GM19397 (cell line): ENCODE measurements at regions not wholly inside any gene's neighbourhood (a gene's known extent, or its start where the extent isn't known, plus 50 kb on each side); places are given as distances from the start of the nearest gene placed in this dataset.
"Not testable (repeated sequence)": the region's sequence is repeated elsewhere in the genome, so short reads cannot be mapped to it uniquely, and the experiment has no call there.

Experiments
- ATAC-seq: cut with Tn5 transposase; IDR thresholded peaks from one replicate; pipeline ENCODE4 v1.9.1; 2021; ENCODE audit warnings: mild to moderate bottlenecking, moderate library complexity; ENCODE audit not compliant: unreplicated experiment

GRCh38 chr18:42305869-42306593, 351.0 kb downstream of the PIK3C3 start:
- no peak for ATAC-seq

GRCh38 chr18:42306594-42306980, 351.6 kb downstream of the PIK3C3 start:
- no peak for ATAC-seq

GRCh38 chr18:42310956-42311355, 355.9 kb downstream of the PIK3C3 start:
- no peak for ATAC-seq

DNA sequence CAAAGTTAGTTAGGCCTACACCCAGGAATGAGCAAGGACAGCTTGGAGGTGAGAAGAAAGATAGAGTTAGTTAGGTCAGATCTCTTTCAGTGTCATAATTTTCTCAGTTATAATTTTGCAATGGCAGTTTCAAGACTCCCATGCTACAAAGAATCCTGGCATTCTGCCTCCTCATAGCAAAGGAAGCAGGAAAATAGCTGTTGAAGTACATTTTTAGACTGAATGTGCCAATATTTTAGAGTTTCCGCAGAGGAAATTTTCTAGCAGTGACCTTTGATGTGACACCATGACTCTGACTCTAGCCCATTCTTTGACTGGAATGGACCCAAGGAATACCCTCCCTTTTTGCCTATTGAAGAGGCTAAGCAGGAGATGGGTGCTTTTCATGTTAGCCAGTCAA, 371.7 kb downstream of the PIK3C3 start:
- no peak for ATAC-seq

DNA sequence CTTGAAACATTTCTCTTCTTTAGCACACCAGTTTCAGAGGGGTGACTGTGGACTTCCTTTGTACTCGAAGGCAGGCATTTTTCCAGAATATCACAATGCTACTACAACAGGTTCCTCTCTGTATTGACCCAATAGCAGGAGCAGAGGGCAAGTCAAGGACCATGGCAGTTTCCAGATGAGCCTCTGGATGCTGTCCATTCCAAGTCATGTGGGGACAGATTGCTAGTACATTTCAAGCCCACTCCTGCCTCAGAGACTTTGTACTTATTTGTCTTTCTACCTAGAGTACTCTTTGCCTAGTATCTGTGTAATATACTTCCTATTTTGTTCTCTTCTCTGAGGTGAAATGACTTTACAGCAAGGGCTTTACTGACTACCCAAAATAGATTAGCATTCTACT, 373.9 kb downstream of the PIK3C3 start:
- no peak for ATAC-seq

DNA sequence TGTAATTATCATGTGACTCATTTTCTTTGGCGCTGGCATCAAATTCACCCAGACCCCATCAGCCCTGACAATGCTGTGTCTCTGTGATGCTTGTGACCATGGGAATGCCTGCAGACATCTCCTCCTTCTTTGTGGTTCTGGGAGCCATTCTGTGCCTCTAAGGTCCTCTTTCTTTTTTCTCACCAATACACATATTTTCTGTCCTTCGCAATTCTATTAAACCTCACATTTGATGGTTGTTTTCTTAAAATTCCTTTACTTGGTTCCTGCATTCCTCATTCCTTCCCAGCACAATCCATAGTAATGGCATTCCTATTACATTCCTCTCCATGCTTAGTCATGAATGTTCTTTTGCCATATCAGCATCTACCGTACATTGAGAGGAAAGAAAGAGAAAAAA, 375.3 kb downstream of the PIK3C3 start:
- ATAC-seq, result no peak

- ATAC-seq, result no peak
Measured at GRCh38 chr18:42333558-42333957, 378.5 kb downstream of the PIK3C3 start.

GRCh38 chr18:42334931-42335330, 379.9 kb downstream of the PIK3C3 start:
- ATAC-seq, result no peak

GRCh38 chr18:42336139-42336538, 381.1 kb downstream of the PIK3C3 start:
- no peak for ATAC-seq

DNA sequence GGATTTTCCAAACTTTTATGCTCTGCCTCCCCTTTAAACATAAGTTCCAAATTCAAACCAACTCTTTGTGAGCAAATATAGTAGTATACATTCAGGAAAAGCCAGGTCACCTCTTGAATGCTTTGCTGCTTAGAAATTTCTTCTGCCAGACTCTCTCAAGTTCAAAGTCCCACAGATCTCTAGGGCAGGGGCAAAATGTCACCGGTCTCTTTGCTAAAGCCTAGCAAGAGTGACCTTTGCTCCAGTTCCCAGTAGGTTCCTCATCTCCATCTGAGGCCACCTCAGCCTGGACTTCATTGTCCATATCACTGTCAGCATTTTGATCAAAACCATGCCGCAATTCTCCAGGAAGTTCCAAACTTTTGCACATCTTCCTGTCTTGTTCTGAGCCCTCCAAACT, 382.3 kb downstream of the PIK3C3 start:
- ATAC-seq, result not testable (repeated sequence)

GRCh38 chr18:42338683-42339082, 383.6 kb downstream of the PIK3C3 start:
- no peak for ATAC-seq

GRCh38 chr18:42339372-42339771, 384.3 kb downstream of the PIK3C3 start:
- ATAC-seq, result no peak

- no peak for ATAC-seq
Measured at GRCh38 chr18:42340423-42341009, 385.5 kb downstream of the PIK3C3 start.

GRCh38 chr18:42341423-42341822, 386.4 kb downstream of the PIK3C3 start:
- ATAC-seq, result no peak

DNA sequence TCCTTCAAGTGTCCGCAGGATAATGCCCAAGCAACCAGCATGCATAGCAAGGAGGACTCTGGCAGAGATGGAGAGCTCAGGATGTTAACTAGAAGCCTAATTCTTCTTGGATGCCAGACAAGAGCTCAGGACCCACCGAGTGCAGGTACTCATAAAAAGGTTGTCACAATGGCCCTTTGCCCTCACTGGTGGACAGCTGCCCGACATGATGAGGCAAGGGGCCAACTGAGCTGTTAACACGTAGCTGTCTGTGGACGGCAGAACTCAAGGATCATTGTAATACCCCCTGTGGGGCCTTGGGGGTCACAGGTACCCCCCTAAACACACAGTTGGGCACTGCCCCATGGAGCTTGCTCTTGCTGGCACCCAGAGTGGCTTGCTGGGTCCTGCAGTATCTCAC, 393.7 kb downstream of the PIK3C3 start:
- no peak for ATAC-seq

DNA sequence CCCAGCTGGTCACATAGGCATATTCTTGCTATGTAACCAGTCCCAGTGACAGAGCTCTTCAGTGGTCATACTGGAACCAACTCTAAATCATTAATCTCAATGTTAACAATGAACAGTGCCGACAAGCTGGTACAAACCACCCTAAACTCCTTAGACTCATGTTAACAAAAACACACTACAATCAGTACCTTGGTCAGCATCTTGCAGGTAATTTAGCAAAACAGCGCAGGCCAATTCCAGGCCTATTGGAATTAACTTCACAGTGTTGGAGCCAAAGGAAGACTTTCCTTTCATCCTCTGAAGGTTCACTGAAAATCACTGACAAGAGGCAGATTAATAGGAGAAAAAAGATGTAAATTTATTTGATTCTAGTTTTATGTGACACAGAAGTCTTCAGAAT, 396.4 kb downstream of the PIK3C3 start:
- ATAC-seq, result no peak

- no peak for ATAC-seq
Measured at GRCh38 chr18:42360716-42361115, 405.7 kb downstream of the PIK3C3 start.

DNA sequence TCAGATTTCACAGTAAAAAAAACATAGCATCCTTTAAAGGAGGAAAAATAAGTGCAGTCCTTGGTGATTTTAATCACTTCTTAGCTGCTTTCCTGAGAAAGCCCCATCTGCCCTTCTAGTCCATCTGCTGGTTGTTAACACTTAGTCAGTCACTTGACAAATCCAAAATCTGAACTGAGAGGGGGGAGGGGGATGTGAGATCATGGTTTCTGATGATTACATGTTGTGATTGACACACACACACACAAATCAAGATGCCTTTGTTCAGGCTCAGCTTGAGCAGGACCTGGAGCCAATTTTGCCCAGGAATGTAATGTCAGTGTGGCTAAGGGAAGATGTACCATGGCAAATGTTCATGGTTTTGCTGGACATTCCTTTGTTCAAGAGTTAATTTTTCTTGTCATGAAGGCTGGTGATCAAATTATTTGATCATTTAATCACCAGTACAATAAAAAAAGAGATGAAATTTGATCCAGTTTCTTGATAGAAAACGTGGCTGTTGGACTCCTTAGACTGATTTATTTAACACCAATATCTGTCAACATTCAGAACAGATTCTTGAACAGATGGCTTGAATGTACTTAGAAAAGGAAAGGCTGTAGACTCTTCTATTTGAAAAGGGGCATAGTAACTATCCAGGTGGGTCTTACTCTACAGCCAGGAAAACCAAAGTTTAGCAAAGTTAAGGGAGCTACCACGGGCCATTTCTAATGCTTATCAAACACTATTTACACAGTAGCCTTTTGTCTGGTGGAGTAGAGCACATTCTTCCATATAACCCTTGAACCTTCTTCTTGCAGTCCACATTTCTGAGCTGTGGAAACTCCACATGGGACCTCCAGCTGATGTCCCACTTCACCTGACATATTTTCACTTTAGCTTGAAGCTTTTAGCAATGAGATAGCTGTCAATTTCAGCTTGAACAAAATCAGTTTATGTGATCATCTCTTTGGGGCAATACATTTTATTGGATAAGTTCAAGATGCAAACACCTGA, 408.7 kb downstream of the PIK3C3 start:
- no peak for ATAC-seq

- no peak for ATAC-seq
Measured at GRCh38 chr18:42364766-42365165, 409.7 kb downstream of the PIK3C3 start.

DNA sequence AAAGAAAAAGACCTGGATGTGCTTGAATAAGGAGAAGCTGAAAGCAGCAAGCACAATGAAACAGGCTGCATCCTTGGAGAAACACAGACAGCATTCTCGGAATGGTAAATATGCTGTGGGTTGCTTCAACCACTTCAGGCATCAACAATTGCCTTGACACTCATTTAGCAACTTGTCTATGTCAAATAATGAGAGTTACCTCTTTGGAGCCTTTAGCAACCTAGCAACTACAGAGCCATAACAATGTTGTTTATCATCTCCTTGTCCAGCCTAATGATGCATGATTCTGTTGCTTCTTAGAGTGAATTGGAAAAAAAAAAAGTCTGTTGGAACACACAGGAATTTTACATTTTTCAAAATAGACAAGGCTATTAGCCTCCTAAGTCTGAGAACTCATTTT, 410.6 kb downstream of the PIK3C3 start:
- no peak for ATAC-seq

- no peak for ATAC-seq
Measured at GRCh38 chr18:42373584-42373983, 418.6 kb downstream of the PIK3C3 start.

DNA sequence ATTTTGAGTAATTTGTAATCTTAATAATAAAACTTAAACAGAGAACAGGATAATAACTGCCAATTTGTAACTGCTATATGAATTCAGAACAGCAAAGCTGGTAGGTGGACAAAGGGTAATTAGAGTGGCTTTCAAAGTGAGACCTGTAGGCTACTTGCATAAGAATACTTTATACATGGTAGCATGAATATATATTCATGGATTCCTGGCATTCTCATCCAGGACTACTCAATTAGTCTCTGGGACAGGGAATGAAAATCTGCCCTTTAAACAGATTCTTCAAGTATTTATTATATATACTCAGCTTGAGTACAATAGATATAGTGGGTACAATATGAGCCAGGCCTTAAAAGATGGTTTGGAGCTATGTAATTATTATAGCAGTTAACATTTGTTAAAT, 419.9 kb downstream of the PIK3C3 start:
- no peak for ATAC-seq
